ENCODE measurements at regions not wholly inside any gene's neighbourhood (a gene's known extent, or its start where the extent isn't known, plus 50 kb on each side); places are given as distances from the start of the nearest gene placed in this dataset.
"Not testable (repeated sequence)": the region's sequence is repeated elsewhere in the genome, so short reads cannot be mapped to it uniquely, and the experiment has no call there.

GRCh38 chr2:125796784-125797183 lies 859.2 kb upstream of the GYPC start:
- H3K36me3 ChIP-seq, result no peaks in the 10 kb centered on the region
- H3K27me3 ChIP-seq, result no peaks in the 10 kb centered on the region
- no peak overlapping the region for H3K27ac ChIP-seq
- no peak overlapping the region for H3K4me3 ChIP-seq
- peaks cover 3 to 32% of the 10 kb centered on the region in 2 donors for H3K9me3 ChIP-seq
- TF ChIP-seq, protein P1, sequence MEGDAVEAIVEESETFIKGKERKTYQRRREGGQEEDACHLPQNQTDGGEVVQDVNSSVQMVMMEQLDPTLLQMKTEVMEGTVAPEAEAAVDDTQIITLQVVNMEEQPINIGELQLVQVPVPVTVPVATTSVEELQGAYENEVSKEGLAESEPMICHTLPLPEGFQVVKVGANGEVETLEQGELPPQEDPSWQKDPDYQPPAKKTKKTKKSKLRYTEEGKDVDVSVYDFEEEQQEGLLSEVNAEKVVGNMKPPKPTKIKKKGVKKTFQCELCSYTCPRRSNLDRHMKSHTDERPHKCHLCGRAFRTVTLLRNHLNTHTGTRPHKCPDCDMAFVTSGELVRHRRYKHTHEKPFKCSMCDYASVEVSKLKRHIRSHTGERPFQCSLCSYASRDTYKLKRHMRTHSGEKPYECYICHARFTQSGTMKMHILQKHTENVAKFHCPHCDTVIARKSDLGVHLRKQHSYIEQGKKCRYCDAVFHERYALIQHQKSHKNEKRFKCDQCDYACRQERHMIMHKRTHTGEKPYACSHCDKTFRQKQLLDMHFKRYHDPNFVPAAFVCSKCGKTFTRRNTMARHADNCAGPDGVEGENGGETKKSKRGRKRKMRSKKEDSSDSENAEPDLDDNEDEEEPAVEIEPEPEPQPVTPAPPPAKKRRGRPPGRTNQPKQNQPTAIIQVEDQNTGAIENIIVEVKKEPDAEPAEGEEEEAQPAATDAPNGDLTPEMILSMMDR (IDR thresholded peaks at IDR 0.05), result no peak
- TF ChIP-seq POLR2A (IDR thresholded peaks at IDR 0.05) (no peak), POLR2AphosphoS5 (IDR thresholded peaks at IDR 0.05) (no peak)
- DNase-seq (ENCODE audit: low spot score in 2 of 2), result no peak
- intact Hi-C loops (cut with DNase I; ENCODE audit: low total_unique reads), result no loop called here
- no peaks in the 10 kb centered on the region for H3K4me1 ChIP-seq

GRCh38 chr2:125797192-125797591 lies 858.8 kb upstream of the GYPC start:
- Histone ChIP-seq H3K4me3 (no peak overlapping the region), H3K27ac (no peak overlapping the region), H3K36me3 (no peaks in the 10 kb centered on the region), H3K27me3 (no peaks in the 10 kb centered on the region), H3K9me3 (peaks cover 3 to 32% of the 10 kb centered on the region in 2 donors), H3K4me1 (no peaks in the 10 kb centered on the region)
- TF ChIP-seq, protein P1 (IDR thresholded peaks at IDR 0.05), result no peak
- TF ChIP-seq POLR2A (IDR thresholded peaks at IDR 0.05), result no peak
- no peak for TF ChIP-seq POLR2AphosphoS5 (IDR thresholded peaks at IDR 0.05)
- no peak for DNase-seq (ENCODE audit: low spot score in 2 of 2)
- intact Hi-C loops (cut with DNase I; ENCODE audit: low total_unique reads), result no loop called here

DNA sequence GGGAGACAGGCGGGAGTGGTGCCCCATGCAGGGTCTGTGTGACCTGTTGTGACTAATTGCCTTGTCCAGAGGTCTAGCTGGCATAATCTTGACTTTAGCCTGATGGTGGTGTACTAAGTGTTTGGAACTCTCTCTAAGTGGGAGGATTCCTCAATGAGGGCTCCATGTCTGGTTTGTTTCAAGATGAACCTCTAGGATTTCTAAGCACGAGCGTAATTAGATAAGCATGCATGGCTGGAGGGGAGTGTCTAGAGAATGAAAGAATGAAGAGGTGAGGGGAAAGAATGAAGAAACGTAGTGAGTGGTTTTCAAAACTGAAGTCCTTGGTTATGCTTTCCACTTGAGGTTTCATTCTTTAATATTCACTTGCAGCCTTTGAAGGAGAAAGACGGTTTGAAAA lies 833.2 kb upstream of the GYPC start:
- TF ChIP-seq POLR2A (IDR thresholded peaks at IDR 0.05) (no peak), POLR2AphosphoS5 (IDR thresholded peaks at IDR 0.05) (no peak)
- TF ChIP-seq, protein P1 (IDR thresholded peaks at IDR 0.05), result no peak
- no peak overlapping the region for H3K27ac ChIP-seq

GRCh38 chr2:125825781-125826180 lies 830.2 kb upstream of the GYPC start:
- H3K27me3 ChIP-seq; H3K9me3 ChIP-seq; H3K36me3 ChIP-seq; H3K4me1 ChIP-seq; H3K27ac ChIP-seq; DNase-seq (ENCODE audit: low spot score in 2 of 2); intact Hi-C loops (cut with DNase I; ENCODE audit: low total_unique reads); H3K4me3 ChIP-seq: not testable (repeated sequence)

More for the DNA sequence above, 833.2 kb upstream of the GYPC start:
- Histone ChIP-seq H3K27me3 (no peaks in the 10 kb centered on the region), H3K4me1 (no peaks in the 10 kb centered on the region), H3K4me3 (no peak overlapping the region), H3K36me3 (no peaks in the 10 kb centered on the region), H3K9me3 (peaks cover 0 to 5% of the 10 kb centered on the region in 2 donors)
- intact Hi-C loops (cut with DNase I; ENCODE audit: low total_unique reads), result no loop called here
- DNase-seq (ENCODE audit: low spot score in 2 of 2), result no peak

DNA sequence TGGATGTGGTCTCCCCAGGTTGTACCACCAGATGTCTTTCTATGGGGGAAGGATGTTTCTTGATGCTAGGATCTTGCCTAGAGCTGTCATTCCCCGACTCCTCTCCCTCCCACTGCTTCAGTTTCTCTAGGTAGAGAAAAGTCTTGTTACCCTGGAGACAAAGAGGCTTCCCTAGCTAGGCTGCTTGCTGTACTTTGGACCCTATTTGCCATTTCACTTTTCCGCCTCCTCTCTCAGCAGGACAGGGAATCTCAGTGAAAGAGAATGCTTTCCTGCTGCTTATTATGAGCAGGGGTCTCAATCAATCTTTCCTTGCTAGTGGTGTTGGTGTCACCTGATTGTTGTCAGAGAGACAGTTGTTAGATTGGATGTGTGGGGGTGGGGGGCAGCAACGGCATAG lies 818.8 kb upstream of the GYPC start:
- TF ChIP-seq POLR2AphosphoS5 (IDR thresholded peaks at IDR 0.05) (no peak), POLR2A (IDR thresholded peaks at IDR 0.05) (no peak)
- TF ChIP-seq, protein P1 (IDR thresholded peaks at IDR 0.05), result no peak
- no peak overlapping the region for H3K27ac ChIP-seq
- DNase-seq (ENCODE audit: low spot score in 2 of 2), result no peak
- no peaks in the 10 kb centered on the region for H3K9me3 ChIP-seq
- no peak overlapping the region for H3K4me3 ChIP-seq
- no peaks in the 10 kb centered on the region for H3K4me1 ChIP-seq
- H3K27me3 ChIP-seq, result no peaks in the 10 kb centered on the region
- intact Hi-C loops (cut with DNase I; ENCODE audit: low total_unique reads), result no loop called here
- H3K36me3 ChIP-seq, result no peaks in the 10 kb centered on the region

DNA sequence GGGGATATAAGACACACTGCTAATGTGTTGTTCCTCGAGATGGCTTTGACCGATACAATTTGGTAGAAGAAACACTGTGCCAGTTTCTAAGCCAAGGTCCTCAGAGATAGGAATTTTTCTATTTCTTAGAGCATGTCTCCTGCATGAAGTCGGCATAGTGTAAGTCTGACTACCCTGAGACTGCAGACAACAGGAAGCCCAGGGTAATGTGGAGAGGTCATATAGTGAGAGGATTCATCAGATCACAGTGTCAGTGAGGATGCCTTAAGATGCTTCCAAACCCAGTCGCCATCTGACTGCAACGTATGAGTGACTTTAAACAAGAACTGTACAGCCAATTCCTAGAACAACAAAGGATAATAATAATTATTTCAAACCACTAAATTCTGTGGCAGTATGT lies 818.3 kb upstream of the GYPC start:
- Histone ChIP-seq H3K36me3 (no peaks in the 10 kb centered on the region), H3K9me3 (no peaks in the 10 kb centered on the region), H3K27me3 (no peaks in the 10 kb centered on the region), H3K4me1 (no peaks in the 10 kb centered on the region), H3K4me3 (no peak overlapping the region), H3K27ac (no peak overlapping the region)
- intact Hi-C loops (cut with DNase I; ENCODE audit: low total_unique reads), result no loop called here
- DNase-seq (ENCODE audit: low spot score in 2 of 2), result no peak
- TF ChIP-seq, protein P1 (IDR thresholded peaks at IDR 0.05), result no peak
- TF ChIP-seq POLR2A (IDR thresholded peaks at IDR 0.05) (no peak), POLR2AphosphoS5 (IDR thresholded peaks at IDR 0.05) (no peak)
